Keratinocyte (primary cell): ENCODE measurements at regions not wholly inside any gene's neighbourhood (a gene's known extent, or its start where the extent isn't known, plus 50 kb on each side); places are given as distances from the start of the nearest gene placed in this dataset.

Source experiments
- DNase-seq: peaks from one replicate; pipeline ENCODE4 v3.0.0-alpha.2; 2011; ENCODE audit warnings: low read depth, missing footprints, low spot score
- FAIRE-seq: peaks from 2 replicates; lab custom pipeline; 2011; peaks lifted over from hg19 to GRCh38; lab: Jason Lieb, UNC
- H2AFZ ChIP-seq: 2 replicates; pipeline ENCODE4 v1.6.0; 2012; ENCODE audit warnings: low read length, control low read depth, inconsistent platforms; ENCODE audit not compliant: control insufficient read depth
- H3K27ac ChIP-seq: 2 replicates; pipeline ENCODE4 v1.5.1; 2011; ENCODE audit warnings: low read length; ENCODE audit not compliant: control insufficient read depth, insufficient read depth
- H3K27me3 ChIP-seq: 3 replicates; pipeline ENCODE4 v1.6.0; 2011; ENCODE audit warnings: low read length; ENCODE audit not compliant: control insufficient read depth, insufficient read depth; ENCODE audit errors: extremely low read depth
- H3K36me3 ChIP-seq, 2 experiments: 2 replicates in 1 of 2; 3 replicates in 1 of 2; pipeline ENCODE4 v1.5.1; 2011; ENCODE audit warnings: low read length in 2 of 2, mild to moderate bottlenecking in 1 of 2; ENCODE audit not compliant: control insufficient read depth in 2 of 2, insufficient read depth in 2 of 2; ENCODE audit errors: extremely low read depth in 1 of 2
- H3K4me1 ChIP-seq: 3 replicates; pipeline ENCODE4 v1.5.1; 2011; ENCODE audit warnings: low read length; ENCODE audit not compliant: control insufficient read depth, insufficient read depth; ENCODE audit errors: extremely low read depth
- H3K4me2 ChIP-seq: 3 replicates; pipeline ENCODE4 v1.6.0; 2011; ENCODE audit warnings: low read depth, low read length; ENCODE audit not compliant: control insufficient read depth, insufficient read depth; ENCODE audit errors: extremely low read depth
- H3K4me3 ChIP-seq, 3 experiments: fragments of 200-600 bp in 1 of 3; sonication (generic) in 1 of 3; 2 replicates in 2 of 3; 3 replicates in 1 of 3; pipeline ENCODE4 v1.5.1; 2011 to 2016; ENCODE audit warnings: low read length in 3 of 3, mild to moderate bottlenecking in 3 of 3, control low read depth in 2 of 3, inconsistent platforms in 1 of 3, low read depth in 1 of 3, mixed read lengths in 1 of 3, mixed run types in 1 of 3, moderate library complexity in 1 of 3; ENCODE audit not compliant: control insufficient read depth in 2 of 3, insufficient read depth in 2 of 3; ENCODE audit errors: extremely low read depth in 1 of 3
- H3K79me2 ChIP-seq: 2 replicates; pipeline ENCODE4 v1.6.0; 2012; ENCODE audit warnings: low read length; ENCODE audit not compliant: control insufficient read depth, insufficient read depth
- H3K9ac ChIP-seq: 3 replicates; pipeline ENCODE4 v1.6.0; 2011; ENCODE audit warnings: low read length; ENCODE audit not compliant: control insufficient read depth, insufficient read depth; ENCODE audit errors: extremely low read depth
- H3K9me1 ChIP-seq: 3 replicates; pipeline ENCODE4 v1.6.0; 2011; ENCODE audit warnings: low read length; ENCODE audit not compliant: control insufficient read depth, insufficient read depth; ENCODE audit errors: extremely low read depth
- H3K9me3 ChIP-seq: 2 replicates; pipeline ENCODE4 v1.5.1; 2012; ENCODE audit warnings: low read depth, low read length; ENCODE audit not compliant: control insufficient read depth
- H4K20me1 ChIP-seq: 3 replicates; pipeline ENCODE4 v1.6.0; 2011; ENCODE audit warnings: low read length; ENCODE audit not compliant: control insufficient read depth, insufficient read depth; ENCODE audit errors: extremely low read depth
- EZH2 ChIP-seq: IDR thresholded peaks from one replicate; pipeline ENCODE4 v1.6.1; 2012; ENCODE audit warnings: inconsistent platforms, mild to moderate bottlenecking, low read length, moderate library complexity
- dilution Hi-C: fragments of 300-500 bp; cut with MboI; formaldehyde crosslinking; loops from one replicate; pipeline ENCODE4 v1.7.0; 2020; ENCODE audit warnings: low sequenced_read_pairs; ENCODE audit not compliant: extremely low pct_ligation_motif_present
- TF ChIP-seq, protein P1 (sequence below), 3 experiments: IDR thresholded peaks in 1 of 3; conservative IDR thresholded peaks in 1 of 3; optimal IDR thresholded peaks in 1 of 3; 2 replicates in 2 of 3; 3 replicates in 1 of 3; pipeline versions ENCODE3 to v1.5.1; 2011; ENCODE audit warnings: low read length in 3 of 3, mild to moderate bottlenecking in 3 of 3, moderate library complexity in 2 of 3, control low read depth in 1 of 3, inconsistent platforms in 1 of 3; ENCODE audit not compliant: insufficient read depth in 2 of 3; ENCODE audit errors: extremely low read depth in 1 of 3

DNA sequence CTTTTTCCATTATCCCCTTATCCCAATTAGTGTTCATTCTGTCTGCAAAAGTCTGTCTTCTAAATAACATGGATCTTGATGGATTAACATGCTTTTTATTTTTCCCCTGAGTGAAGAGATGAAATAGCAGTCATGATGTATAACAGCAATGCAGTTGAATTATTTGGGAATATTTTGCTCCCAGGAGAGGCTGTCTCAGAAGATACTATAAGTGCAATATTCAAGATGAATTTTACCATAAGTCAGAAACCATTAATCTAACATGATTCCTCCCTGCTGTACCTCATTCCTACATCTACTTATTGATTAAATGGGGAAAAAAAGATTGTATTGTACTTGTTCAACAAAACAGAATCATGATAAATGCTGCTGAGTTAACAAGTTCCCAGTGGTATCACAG is 233.2 kb upstream of the KCNIP4 start:
- FAIRE-seq, result no peak
- H3K4me1 ChIP-seq, result peaks cover 20% of the 10 kb centered on the region
- no peaks in the 10 kb centered on the region for H3K27me3 ChIP-seq
- H4K20me1 ChIP-seq, result no peaks in the 10 kb centered on the region
- no peak overlapping the region for H3K27ac ChIP-seq
- H3K9ac ChIP-seq, result no peak overlapping the region
- dilution Hi-C loops, result no loop called here
- peaks cover under 1% of the 10 kb centered on the region for H3K9me3 ChIP-seq
- no peak overlapping the region for H2AFZ ChIP-seq
- H3K79me2 ChIP-seq, result no peaks in the 10 kb centered on the region
- TF ChIP-seq EZH2, result no peak
- TF ChIP-seq, protein P1, sequence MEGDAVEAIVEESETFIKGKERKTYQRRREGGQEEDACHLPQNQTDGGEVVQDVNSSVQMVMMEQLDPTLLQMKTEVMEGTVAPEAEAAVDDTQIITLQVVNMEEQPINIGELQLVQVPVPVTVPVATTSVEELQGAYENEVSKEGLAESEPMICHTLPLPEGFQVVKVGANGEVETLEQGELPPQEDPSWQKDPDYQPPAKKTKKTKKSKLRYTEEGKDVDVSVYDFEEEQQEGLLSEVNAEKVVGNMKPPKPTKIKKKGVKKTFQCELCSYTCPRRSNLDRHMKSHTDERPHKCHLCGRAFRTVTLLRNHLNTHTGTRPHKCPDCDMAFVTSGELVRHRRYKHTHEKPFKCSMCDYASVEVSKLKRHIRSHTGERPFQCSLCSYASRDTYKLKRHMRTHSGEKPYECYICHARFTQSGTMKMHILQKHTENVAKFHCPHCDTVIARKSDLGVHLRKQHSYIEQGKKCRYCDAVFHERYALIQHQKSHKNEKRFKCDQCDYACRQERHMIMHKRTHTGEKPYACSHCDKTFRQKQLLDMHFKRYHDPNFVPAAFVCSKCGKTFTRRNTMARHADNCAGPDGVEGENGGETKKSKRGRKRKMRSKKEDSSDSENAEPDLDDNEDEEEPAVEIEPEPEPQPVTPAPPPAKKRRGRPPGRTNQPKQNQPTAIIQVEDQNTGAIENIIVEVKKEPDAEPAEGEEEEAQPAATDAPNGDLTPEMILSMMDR (optimal IDR thresholded peaks at IDR 0.05 in 1 of 3, IDR thresholded peaks at IDR 0.05 in 1 of 3, conservative IDR thresholded peaks at IDR 0.05 in 1 of 3; ENCODE audit: extremely low read depth in 1 of 3, insufficient read depth in 2 of 3, low read length in 3 of 3), result no peak
- no peaks in the 10 kb centered on the region for H3K36me3 ChIP-seq
- H3K4me2 ChIP-seq, result no peak overlapping the region
- H3K9me1 ChIP-seq, result no peaks in the 10 kb centered on the region
- no peak overlapping the region for H3K4me3 ChIP-seq
- DNase-seq, result no peak

GRCh38 chr4:22179124-22179874 is 230.7 kb upstream of the KCNIP4 start:
- no peak overlapping the region for H2AFZ ChIP-seq
- H3K27ac ChIP-seq, result peak overlapping the region; percentile 42
- dilution Hi-C loops, result no loop called here
- no peaks in the 10 kb centered on the region for H3K79me2 ChIP-seq
- no peak overlapping the region for H3K9ac ChIP-seq
- peak overlapping the region; percentile 46 for H3K4me2 ChIP-seq
- H3K9me1 ChIP-seq, result no peaks in the 10 kb centered on the region
- DNase-seq (peak; percentile 50), FAIRE-seq (peak; percentile 88)
- peaks cover 3% of the 10 kb centered on the region for H3K9me3 ChIP-seq
- no peak overlapping the region for H3K4me3 ChIP-seq
- TF ChIP-seq EZH2, result no peak
- TF ChIP-seq, protein P1 (optimal IDR thresholded peaks at IDR 0.05 in 1 of 3, IDR thresholded peaks at IDR 0.05 in 1 of 3, conservative IDR thresholded peaks at IDR 0.05 in 1 of 3; ENCODE audit: extremely low read depth in 1 of 3, insufficient read depth in 2 of 3, low read length in 3 of 3), result no peak
- peaks cover 16% of the 10 kb centered on the region for H3K4me1 ChIP-seq
- no peaks in the 10 kb centered on the region for H3K36me3 ChIP-seq
- H4K20me1 ChIP-seq, result no peaks in the 10 kb centered on the region
- no peaks in the 10 kb centered on the region for H3K27me3 ChIP-seq
